ENCODE measurements at regions not wholly inside any gene's neighbourhood (a gene's known extent, or its start where the extent isn't known, plus 50 kb on each side); places are given as distances from the start of the nearest gene placed in this dataset.
A peak's percentile ranks its signal among the peaks of the same experiment; 100 is the strongest.

GRCh38 chr1:34518146-34518699, 236.6 kb upstream of the GJB5 start:
- DNase-seq: no peak

- DNase-seq: no peak
Observed at GRCh38 chr1:34520111-34520510, 234.7 kb upstream of the GJB5 start.

GRCh38 chr1:34524783-34525182, 230.1 kb upstream of the GJB5 start:
- no peak for DNase-seq

GRCh38 chr1:34529935-34530859, 224.7 kb upstream of the GJB5 start:
- no peak for DNase-seq

GRCh38 chr1:34532113-34532512, 222.7 kb upstream of the GJB5 start:
- no peak for DNase-seq

GRCh38 chr1:34538481-34538880, 216.4 kb upstream of the GJB5 start:
- no peak for DNase-seq

GRCh38 chr1:34547046-34547674, 207.7 kb upstream of the GJB5 start:
- peak; percentile 35 for DNase-seq

GRCh38 chr1:34549199-34549598, 205.6 kb upstream of the GJB5 start:
- no peak for DNase-seq

GRCh38 chr1:34578306-34578705, 176.5 kb upstream of the GJB5 start:
- no peak for DNase-seq

- DNase-seq: no peak
Observed at GRCh38 chr1:34582356-34582755, 172.5 kb upstream of the GJB5 start.

GRCh38 chr1:34587761-34588160, 167.1 kb upstream of the GJB5 start:
- no peak for DNase-seq

GRCh38 chr1:34590211-34590623, 164.6 kb upstream of the GJB5 start:
- DNase-seq: peak; percentile 97

- DNase-seq: no peak
Observed at GRCh38 chr1:34591751-34592629, 162.9 kb upstream of the GJB5 start.

- peak; percentile 93 for DNase-seq
Observed at GRCh38 chr1:34597877-34598514, 156.9 kb upstream of the GJB5 start.

- no peak for DNase-seq
Observed at GRCh38 chr1:34602907-34603306, 151.9 kb upstream of the GJB5 start.

GRCh38 chr1:34603594-34603993, 151.3 kb upstream of the GJB5 start:
- DNase-seq: no peak

- no peak for DNase-seq
Observed at GRCh38 chr1:34606504-34606903, 148.3 kb upstream of the GJB5 start.

- no peak for DNase-seq
Observed at GRCh38 chr1:34610063-34610462, 144.8 kb upstream of the GJB5 start.

- DNase-seq: no peak
Observed at GRCh38 chr1:34611571-34611970, 143.3 kb upstream of the GJB5 start.

GRCh38 chr1:34612091-34612827, 142.6 kb upstream of the GJB5 start:
- no peak for DNase-seq

- DNase-seq: no peak
Observed at GRCh38 chr1:34617321-34618118, 137.3 kb upstream of the GJB5 start.

Measured in NCI-H774 (cell line).